Muscle of arm (tissue), 1 donor: ENCODE measurements at regions not wholly inside any gene's neighbourhood (a gene's known extent, or its start where the extent isn't known, plus 50 kb on each side); places are given as distances from the start of the nearest gene placed in this dataset.
A peak's percentile ranks its signal among the peaks of the same experiment; 100 is the strongest.

ENCODE experiments used
- DNase-seq: peaks from one replicate; pipeline ENCODE4 v3.0.0-alpha.2; 2013

DNA sequence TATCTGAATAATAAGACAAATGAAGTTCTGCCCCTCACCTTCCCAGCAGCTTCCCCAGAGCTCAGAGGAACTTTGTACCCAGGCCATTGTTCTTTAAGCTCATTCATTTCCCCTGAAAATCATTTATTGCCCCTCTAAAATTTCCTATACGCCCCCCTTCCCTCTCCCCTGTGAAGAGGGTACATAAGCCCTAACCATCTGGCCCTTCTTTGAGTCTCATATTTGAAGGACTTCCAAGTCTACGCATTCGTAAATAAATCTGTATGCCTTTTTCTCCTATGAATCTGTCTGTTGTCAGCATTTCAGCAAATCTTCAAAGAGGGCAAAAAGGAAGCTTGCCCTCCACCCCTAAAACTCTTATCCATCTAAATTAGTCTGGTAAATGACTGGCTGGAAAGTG lies 73.1 kb upstream of the DST start:
- no peak for DNase-seq

DNA sequence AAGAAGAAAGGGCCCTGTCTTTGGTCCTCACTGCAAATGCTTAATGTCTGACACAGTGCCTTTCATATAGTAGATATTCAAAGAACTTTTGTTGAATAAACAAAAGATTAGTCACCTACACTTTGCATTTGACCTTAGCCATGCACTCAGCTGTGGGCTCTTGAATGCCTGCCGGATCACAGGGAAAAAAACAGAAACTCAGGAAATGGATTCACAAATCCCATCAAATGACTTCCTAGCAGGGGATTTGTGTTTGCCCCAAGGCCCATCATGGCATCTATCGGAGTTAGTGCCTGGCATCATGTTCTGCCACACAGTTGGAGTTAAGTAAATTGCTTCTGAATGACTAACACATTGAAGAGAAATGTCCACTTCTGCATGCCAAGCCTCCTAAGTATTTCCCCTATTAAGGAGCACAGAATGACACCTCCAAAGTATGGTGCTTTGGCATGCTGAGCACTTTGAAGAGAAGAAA lies 72.3 kb upstream of the DST start:
- no peak for DNase-seq

- DNase-seq, result no peak
These were observed 71.6 kb upstream of the DST start for GRCh38 chr6:56714273-56714672.

DNA sequence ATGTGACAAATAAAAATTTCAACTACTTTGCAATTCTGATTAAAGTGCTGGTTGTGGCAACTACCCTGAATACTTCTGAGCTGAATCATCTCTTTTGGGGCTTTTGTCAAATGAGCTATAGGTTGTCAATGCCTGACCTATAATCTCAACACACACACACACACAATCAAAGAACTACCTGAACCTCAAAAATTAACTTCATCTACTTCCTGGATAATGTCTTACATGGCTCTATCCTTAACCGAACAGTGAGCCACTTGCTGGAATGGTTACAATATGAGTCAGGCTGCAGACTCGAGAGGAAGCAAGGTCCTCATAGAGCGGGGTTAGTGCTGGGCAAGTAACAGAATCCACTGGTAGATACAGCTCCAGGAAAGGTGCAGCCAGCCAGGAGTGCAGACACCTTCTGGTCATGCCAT lies 70.6 kb upstream of the DST start:
- DNase-seq, result no peak

- no peak for DNase-seq
These were observed 68.3 kb upstream of the DST start for GRCh38 chr6:56710967-56711366.

- DNase-seq, result no peak
These were observed 67.0 kb upstream of the DST start for GRCh38 chr6:56709650-56710049.

DNA sequence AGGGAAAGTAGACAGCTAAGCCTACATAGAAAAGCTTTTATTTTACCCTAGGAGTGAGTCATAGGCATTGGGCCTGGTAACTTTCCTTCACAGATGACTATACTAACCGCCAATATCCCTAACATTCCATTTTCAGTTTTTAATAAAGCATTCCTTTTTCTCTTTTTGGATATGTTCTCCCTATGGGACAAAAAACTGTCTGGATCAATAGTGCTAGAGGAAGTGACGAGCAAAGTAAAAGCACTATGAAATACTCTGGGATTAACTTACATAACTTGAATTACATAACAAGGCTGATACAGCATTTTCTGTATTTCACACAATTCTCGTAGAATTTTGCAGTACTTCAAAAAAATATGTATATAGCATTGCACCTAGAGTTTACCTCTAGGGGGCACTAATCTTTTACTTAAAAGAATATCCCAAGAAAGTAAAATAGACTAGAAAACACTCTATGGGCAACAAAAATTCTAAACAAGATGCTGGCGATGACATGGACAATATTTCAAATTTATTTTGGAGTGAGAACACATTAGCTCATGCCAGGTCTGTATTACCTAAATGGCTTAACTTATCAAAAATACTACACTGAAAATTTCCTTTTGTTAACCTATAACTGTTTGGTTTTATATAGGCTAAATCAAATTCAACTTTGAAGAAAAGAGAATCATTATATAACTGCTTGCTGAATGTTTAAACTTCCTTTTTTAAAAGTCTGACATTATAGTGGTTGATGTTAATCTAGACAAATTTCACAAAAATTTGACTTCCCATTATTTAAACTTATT lies 66.3 kb upstream of the DST start:
- peak; percentile 52 for DNase-seq

GRCh38 chr6:56706981-56707726 lies 64.5 kb upstream of the DST start:
- no peak for DNase-seq

DNA sequence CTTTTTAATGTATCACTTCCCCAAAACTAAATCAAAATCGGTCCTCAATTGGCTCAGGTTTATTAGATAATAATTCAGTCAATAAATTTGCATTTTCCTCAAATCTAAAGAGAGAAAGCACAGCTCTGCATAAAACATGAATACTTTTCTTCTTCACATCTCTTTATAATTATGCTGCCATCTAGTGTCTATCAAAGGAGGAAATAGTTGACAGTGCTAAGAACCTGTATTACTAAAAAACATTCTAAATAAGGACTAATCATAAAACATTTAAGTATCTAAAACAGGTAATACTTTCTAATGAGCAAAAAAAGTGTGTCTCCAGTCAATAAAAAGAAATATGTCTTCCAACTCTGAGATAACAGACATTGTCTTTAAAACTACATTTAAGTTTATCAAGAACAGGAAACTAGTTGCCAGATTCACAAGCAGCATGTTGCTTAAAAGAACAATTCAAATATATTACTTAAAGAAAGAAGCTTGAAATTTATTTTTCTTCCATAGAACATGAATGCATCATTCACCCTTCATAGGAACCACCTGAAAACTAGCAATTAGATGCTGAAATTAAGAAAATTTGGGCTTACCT lies 56.5 kb upstream of the DST start:
- DNase-seq, result no peak

DNA sequence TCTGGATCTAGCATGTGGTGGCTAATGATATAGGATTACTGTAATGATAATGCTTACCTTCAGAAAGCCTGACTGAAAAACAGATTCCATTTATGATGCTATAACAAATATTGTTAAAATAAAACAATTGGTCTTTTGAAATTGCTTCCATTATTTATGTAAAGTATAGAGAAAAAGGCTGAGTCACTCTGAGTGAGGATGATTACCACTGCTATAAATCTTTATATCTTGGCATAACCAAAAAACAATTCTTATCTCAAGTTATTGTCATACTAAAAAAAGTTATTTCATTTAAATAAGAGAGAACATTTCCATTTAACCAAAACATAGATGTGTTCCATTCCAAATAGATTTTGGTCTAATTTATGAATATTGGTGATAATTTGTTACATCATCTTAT lies 53.0 kb upstream of the DST start:
- DNase-seq, result no peak

DNA sequence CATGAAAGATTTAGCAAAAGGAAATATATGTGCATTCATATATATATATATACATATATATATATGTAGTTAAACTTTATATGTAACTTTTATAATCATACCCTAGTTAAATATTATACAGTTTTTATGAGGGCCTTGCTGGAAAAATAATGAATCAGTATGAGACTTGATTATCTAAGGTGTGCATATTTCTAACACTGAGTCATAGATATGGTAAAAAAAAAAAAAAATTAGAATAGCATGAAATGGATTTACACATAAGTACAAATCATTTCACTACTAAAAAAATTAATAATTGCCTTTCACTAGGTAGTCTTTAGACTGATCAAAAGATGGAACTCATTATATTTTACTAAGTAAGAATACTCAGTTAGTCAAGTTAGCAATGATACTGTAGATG lies 51.3 kb upstream of the DST start:
- no peak for DNase-seq

- DNase-seq, result peak; percentile 64
These were observed 50.5 kb upstream of the DST start for GRCh38 chr6:56693246-56693607.

DNA sequence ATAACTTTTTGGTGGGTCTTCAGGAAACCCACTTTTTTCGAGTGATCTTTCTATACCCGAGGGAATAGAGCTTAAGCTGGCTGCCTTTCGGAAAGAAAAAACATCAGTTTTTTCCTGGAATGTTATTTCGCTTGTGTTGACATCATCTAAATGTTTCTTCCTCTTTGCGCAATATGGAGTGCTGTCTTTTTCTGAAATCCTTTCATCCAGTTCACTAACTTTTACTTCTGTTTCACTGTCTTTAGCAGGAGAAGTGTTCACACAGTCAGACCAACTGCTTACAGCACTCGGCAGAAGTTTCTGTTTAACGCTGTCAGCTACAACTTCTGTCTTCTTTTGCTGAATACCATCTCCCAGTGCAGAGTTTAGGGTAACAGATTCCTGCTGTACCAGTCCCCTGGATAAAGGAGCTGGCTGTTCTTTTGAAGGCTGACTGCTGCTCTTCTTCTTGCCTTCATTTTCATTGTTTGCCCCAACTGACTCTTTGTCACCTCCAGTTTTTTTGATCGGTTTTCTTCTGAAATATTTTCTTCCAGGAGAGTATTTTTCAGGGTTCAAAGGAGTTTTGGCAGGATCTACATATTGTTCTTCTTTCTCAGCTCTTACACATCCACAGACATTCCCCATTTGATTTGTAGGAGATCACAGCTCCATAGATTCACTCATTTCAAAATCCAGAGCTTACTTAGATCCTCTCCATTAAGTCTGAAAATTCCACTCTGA lies 50.0 kb upstream of the DST start:
- DNase-seq, result peak; percentile 47
